Stomach (tissue), 8 donors: ENCODE measurements at regions not wholly inside any gene's neighbourhood (a gene's known extent, or its start where the extent isn't known, plus 50 kb on each side); places are given as distances from the start of the nearest gene placed in this dataset.
"Not testable (repeated sequence)": the region's sequence is repeated elsewhere in the genome, so short reads cannot be mapped to it uniquely, and the experiment has no call there.

Experiments used
- DNase-seq, 2 donors: peaks; one replicate each; pipeline versions ENCODE4 v3.0.0 to v3.0.0-alpha.2; 2013 to 2019
- H3K27ac ChIP-seq, 5 donors: fragments of 200-600 bp in 4 of 5; sonication (generic) in 4 of 5; one replicate each; pipeline ENCODE4 v1.5.1; 2013 to 2019; ENCODE audit warnings: mild to moderate bottlenecking in 1 of 5, moderate library complexity in 1 of 5
- H3K27me3 ChIP-seq, 3 donors: fragments of 200-600 bp; sonication (generic); one replicate each; pipeline ENCODE4 v1.5.1; 2017 to 2019; ENCODE audit warnings: mixed run types in 1 of 3
- H3K36me3 ChIP-seq, 4 donors: fragments of 200-600 bp; sonication (generic); 1 replicate in 3 of 4; 2 replicates in 1 of 4; pipeline ENCODE4 v1.5.1; 2016 to 2019
- H3K4me1 ChIP-seq, 4 donors: fragments of 200-600 bp; sonication (generic); one replicate each; pipeline ENCODE4 v1.5.1; 2016 to 2019
- H3K4me3 ChIP-seq, 4 donors: fragments of 200-600 bp; sonication (generic) in 3 of 4; one replicate each; pipeline ENCODE4 v1.5.1; 2016 to 2019; ENCODE audit warnings: mild to moderate bottlenecking in 1 of 4
- H3K9me3 ChIP-seq, 4 donors: fragments of 200-600 bp; sonication (generic); one replicate each; pipeline ENCODE4 v1.5.1; 2016 to 2019
- WGBS, 5 donors: extraction: QIAGEN DNeasy Blood & Tissue Kit in 3 of 5; methylation state at CpG; one replicate each; pipeline versions ENCODE4 v1.1.5 to v1.1.7; 2013 to 2018; 5-methylcytosine and 5-hydroxymethylcytosine counted together
- intact Hi-C: fragments of 100-400 bp; cut with DNase I; formaldehyde crosslinking; loops from one replicate; pipeline ENCODE4 v1.15.1; 2023; ENCODE audit warnings: low total_unique reads
- donor health status: healthy with polysubstance abuse.
- donor health status: Bipolar disorder and iron deficiency.
- donor health status: healthy.

DNA sequence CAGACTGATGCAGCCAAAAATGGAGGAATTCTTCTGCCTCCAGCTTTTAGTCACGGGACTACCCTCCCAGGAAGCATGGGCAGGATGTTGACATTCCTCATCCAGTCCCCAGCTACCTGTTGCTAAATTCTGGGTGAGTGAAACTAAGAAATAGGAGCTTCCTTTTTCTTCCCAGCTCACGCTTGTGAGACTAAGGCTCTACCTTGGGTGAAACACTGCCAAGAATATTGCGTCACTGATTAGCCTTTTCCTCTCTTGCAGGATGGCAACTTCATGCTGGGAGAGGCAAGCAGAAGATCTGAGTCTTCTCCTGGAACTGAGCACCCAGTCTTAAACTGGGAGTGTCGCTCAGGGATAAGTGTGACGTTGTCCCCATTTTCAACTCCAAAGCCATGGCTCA lies 59.7 kb downstream of the RNU2-63P start:
- H3K9me3 ChIP-seq, H3K27me3 ChIP-seq, intact Hi-C loops: not testable (repeated sequence)

GRCh38 chr2:87949008-87949407 lies 67.3 kb downstream of the RNU2-63P start:
- H3K9me3 ChIP-seq, H3K36me3 ChIP-seq, intact Hi-C loops, H3K4me3 ChIP-seq, H3K27ac ChIP-seq, H3K27me3 ChIP-seq, H3K4me1 ChIP-seq, DNase-seq: not testable (repeated sequence)
- WGBS, 5 donors, result no CpG with 5 or more reads among the region's 1 CpG

More for the DNA sequence above, 59.7 kb downstream of the RNU2-63P start:
- not testable (repeated sequence) for DNase-seq, H3K36me3 ChIP-seq, H3K4me1 ChIP-seq, H3K27ac ChIP-seq, H3K4me3 ChIP-seq
- 52 to 80% (median 71%) methylated on average over 1 to 2 of the region's 5 CpGs; no CpG with 5 or more reads in 1 of the 5 donors for WGBS, 5 donors

DNA sequence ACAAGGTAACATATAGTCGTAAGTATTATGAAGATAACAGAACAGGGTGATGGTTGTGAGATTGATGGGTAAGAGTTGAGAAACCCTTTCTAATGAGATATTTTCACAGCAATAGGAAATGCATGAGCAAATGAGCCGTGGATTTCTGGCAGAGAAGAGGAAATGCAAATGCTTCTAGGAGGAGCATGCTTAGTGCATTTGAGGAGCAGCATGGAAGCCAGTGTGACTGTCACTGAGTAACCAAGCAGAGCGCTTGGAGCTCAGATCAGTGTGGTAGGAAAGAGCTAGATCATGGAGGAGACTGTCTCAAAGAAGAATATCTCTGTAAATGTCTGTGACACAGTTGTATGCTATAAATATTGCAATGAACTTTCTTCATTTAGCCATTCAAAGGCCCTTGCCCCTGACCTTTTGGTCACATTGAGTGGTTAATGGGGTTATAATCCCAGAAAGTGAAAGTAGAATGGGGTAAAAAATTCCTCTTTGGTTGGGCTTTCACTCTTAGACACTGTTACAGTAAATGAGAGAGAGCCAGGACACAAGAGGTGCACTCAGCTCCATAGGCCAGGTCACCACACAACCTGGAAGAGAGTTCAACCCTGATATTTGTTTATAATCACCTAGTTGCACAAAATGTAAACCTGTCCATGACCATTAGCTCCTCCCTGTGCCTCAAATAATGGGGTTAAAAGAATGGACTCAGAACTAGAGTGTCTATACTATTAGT lies 69.5 kb downstream of the RNU2-63P start:
- H3K4me3 ChIP-seq, DNase-seq, H3K9me3 ChIP-seq, H3K27ac ChIP-seq, H3K27me3 ChIP-seq, H3K36me3 ChIP-seq, intact Hi-C loops, H3K4me1 ChIP-seq: not testable (repeated sequence)
- WGBS, 5 donors, result no CpG with 5 or more reads among the region's 3 CpGs

GRCh38 chr2:87939299-87939698 lies 77.0 kb downstream of the RNU2-63P start:
- intact Hi-C loops, H3K27ac ChIP-seq, H3K4me1 ChIP-seq, H3K4me3 ChIP-seq, H3K9me3 ChIP-seq, H3K27me3 ChIP-seq, H3K36me3 ChIP-seq: not testable (repeated sequence)
- peak in 1 of 2 donors; percentile 0 for DNase-seq
- 27 to 68% (median 42%) methylated on average over 1 to 2 of the region's 2 CpGs for WGBS, 5 donors

DNA sequence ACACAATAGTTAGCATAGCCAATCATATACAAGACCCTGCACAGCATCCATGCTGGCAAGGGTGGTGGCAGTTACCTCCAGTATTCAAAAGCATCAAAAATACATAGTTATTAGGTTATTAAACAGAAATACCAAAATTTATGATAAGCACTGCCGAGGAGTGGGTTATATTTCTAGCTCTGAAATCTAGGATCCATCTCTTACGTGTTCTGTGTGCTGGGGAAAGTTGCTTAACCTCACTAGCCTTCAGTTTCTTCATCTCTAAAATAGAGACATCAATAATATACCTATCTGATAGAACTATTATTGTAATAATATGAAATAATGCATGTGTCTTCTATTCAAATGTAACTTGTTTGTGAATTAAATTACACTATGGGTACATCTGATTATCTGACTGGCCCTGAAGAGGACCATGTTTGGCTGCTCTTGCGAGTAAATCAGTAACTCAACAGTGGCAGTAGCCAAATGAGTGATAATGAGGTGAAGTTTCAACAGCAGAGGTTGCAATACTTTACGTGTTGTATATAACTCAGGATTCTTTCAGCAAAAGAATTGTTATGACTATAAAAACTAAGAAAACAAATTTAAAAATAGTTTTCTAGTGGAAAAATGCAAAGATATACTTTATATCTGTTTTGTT lies 93.5 kb upstream of the RGPD2 start:
- H3K9me3 ChIP-seq, H3K4me3 ChIP-seq, H3K27me3 ChIP-seq, H3K27ac ChIP-seq, H3K4me1 ChIP-seq, intact Hi-C loops, H3K36me3 ChIP-seq: not testable (repeated sequence)
- WGBS, 5 donors, result 51 to 65% (median 56%) methylated on average over 4 of the region's 4 CpGs
- DNase-seq, result peak in 1 of 2 donors; percentile 0

DNA sequence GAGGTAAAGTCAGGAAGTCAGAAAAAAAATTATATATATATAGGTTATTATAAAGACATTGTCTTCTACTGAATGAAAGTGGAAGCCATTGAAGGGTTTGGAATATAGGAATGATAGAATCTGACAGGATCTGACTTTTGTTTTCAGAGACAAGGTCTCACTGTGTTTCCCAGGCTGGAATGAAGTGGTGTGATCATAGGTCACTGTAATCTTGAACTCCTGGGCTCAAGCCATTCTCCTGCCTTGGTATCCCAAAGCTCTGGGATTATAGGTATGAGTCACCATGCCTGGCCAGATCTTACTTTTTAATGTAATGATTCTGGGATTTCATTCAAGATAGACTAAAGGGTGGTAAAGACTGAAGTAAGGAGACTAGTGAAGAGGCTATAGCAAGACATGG lies 91.6 kb upstream of the RGPD2 start:
- H3K36me3 ChIP-seq, H3K4me1 ChIP-seq, H3K9me3 ChIP-seq, H3K27me3 ChIP-seq, H3K4me3 ChIP-seq, intact Hi-C loops, DNase-seq, H3K27ac ChIP-seq: not testable (repeated sequence)

DNA sequence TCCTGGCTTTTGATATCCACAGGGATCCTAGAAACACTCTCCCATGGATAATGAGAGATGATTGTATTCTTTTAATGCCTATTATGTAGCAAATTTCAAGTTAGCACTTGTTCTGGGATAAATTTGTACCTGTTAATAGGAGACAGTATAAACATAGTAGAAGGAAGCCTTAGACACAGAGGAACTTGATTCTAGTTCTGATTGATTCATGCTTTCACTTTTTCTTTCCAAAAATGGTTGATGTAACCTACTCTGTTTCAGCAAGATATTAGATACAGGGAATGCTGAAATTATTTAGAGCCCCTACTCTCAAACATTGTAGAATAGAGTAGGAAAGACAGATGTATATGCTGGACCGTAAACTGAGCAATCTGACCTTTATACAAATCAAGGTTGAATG lies 85.3 kb upstream of the RGPD2 start:
- H3K9me3 ChIP-seq, H3K27me3 ChIP-seq, DNase-seq, intact Hi-C loops, H3K4me1 ChIP-seq, H3K36me3 ChIP-seq, H3K27ac ChIP-seq, H3K4me3 ChIP-seq: not testable (repeated sequence)
- 11 to 40% (median 21%) methylated on average over 1 of the region's 1 CpG; no CpG with 5 or more reads in 1 of the 5 donors for WGBS, 5 donors

DNA sequence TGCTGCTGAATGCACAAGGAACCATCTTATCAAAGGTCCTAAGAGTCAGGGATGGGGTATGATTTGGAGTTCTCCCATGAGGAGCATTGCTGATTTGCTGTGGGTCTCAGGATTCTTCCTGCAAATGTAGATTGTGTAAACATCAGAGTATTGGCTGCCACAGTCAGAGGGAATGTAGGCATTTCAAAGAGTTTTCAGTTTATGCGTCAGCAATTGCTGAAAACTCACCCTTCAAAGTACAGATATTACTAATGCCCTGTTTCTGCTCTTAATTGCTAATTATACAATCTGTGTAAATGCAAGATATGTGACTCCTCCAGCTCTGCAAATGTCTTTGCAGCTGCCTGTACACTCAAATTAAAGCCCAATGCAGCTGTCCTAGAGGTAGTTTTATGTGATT lies 83.4 kb upstream of the RGPD2 start:
- H3K36me3 ChIP-seq, H3K9me3 ChIP-seq, H3K4me3 ChIP-seq, H3K27me3 ChIP-seq, H3K27ac ChIP-seq, H3K4me1 ChIP-seq, intact Hi-C loops, DNase-seq: not testable (repeated sequence)
- 13 to 46% (median 29%) methylated on average over 1 of the region's 1 CpG; no CpG with 5 or more reads in 1 of the 5 donors for WGBS, 5 donors

DNA sequence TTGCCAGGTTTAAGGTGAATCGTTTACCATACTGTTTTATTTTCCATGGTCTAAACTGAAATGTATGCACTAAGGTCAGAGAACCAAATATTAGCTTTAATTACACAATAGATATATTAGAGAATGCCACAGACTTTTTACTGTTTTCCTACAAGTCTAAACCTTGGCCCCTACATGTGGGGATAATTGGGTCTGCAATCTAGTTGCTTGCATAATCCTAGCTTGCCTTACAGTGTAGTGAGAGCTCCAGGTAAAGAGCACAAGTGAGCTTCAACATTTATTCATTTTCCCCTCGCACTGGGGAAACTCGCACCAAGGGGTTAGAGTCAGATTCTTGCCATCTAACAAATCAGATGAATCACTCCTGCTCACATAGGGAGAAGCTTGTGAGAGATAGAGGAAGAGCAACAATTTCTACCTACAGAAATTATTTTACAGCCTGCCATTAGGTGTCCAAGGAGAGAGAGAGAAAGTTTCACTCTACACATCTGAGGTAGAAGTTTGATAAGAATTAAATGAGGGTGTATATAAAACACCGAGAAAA lies 82.0 kb upstream of the RGPD2 start:
- intact Hi-C loops, H3K36me3 ChIP-seq, H3K4me3 ChIP-seq, H3K4me1 ChIP-seq, H3K9me3 ChIP-seq, H3K27ac ChIP-seq, DNase-seq, H3K27me3 ChIP-seq: not testable (repeated sequence)
- 75 to 100% (median 96%) methylated on average over 2 of the region's 4 CpGs for WGBS, 5 donors

GRCh38 chr2:87903242-87904114 lies 77.9 kb upstream of the RGPD2 start:
- H3K9me3 ChIP-seq, H3K27me3 ChIP-seq, H3K4me3 ChIP-seq, H3K4me1 ChIP-seq, H3K36me3 ChIP-seq, DNase-seq, intact Hi-C loops, H3K27ac ChIP-seq: not testable (repeated sequence)
- WGBS, 5 donors, result 50 to 68% (median 52%) methylated on average over 4 to 5 of the region's 6 CpGs

DNA sequence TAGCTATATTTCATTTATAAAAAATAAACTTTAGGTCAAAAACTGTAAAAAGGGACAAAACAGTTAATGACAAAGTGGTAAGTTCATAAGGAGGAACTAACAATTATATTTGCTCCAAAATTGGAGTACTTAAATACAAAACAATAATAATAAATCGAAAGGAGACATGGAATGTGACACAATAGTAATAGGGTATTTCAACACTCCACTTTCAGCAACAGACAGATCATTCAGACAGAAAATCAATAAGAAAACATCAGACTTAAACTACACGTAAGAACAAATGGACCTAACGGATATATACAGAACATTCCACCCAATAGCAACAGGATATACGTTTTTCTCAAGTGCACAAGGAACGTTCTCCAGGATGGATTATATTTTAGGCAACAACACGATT lies 58.1 kb upstream of the RGPD2 start:
- DNase-seq, H3K27me3 ChIP-seq, intact Hi-C loops, H3K27ac ChIP-seq, H3K4me3 ChIP-seq, H3K36me3 ChIP-seq, H3K9me3 ChIP-seq, H3K4me1 ChIP-seq: not testable (repeated sequence)
- 66 to 85% (median 73%) methylated on average over 5 to 6 of the region's 6 CpGs for WGBS, 5 donors
